ENCODE measurements at regions not wholly inside any gene's neighbourhood (a gene's known extent, or its start where the extent isn't known, plus 50 kb on each side); places are given as distances from the start of the nearest gene placed in this dataset.
A peak's percentile ranks its signal among the peaks of the same experiment; 100 is the strongest.
"Not testable (repeated sequence)": the region's sequence is repeated elsewhere in the genome, so short reads cannot be mapped to it uniquely, and the experiment has no call there.

DNA sequence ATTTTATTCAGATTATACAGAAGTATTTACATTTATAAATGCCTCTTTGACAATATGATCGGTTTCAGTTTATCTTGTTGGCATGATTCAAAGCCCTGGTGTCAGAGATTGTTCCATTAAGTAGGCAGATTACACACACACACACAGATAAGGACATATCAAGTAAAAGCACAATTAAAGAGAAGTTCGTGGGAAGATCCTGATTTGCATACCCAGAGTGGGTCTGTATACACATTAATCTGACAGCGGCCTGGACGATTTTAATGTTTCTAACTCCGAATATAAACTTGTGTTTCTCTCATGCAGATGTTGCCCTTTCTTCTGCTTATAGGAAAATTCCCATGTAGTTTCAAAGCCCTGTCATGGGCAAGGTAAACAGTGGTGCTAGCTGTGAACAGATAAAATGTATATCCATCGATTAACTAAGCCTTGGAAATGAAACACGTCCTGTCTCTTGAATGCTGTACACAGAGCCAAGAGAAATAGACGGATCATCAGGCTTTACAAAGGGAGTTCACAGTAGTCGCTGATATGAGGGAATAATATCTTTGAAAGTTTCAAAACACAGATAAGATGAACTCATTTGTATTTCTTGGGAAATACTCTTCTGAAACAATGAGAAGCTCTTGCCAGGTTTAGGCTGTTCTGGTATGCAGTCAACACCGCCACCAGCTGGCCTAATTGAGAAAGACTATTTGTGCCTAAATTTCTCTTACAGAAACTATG lies 108.2 kb upstream of the GMDS start:
- DNase-seq (ENCODE audit: low spot score), result peak; percentile 80
- intact Hi-C loops (cut with DNase I), result loop anchor here (5.0 to 10.0 kb wide), 3 partner anchors 159 to 751 kb away; no protein-coding TSS in a partner anchor

DNA sequence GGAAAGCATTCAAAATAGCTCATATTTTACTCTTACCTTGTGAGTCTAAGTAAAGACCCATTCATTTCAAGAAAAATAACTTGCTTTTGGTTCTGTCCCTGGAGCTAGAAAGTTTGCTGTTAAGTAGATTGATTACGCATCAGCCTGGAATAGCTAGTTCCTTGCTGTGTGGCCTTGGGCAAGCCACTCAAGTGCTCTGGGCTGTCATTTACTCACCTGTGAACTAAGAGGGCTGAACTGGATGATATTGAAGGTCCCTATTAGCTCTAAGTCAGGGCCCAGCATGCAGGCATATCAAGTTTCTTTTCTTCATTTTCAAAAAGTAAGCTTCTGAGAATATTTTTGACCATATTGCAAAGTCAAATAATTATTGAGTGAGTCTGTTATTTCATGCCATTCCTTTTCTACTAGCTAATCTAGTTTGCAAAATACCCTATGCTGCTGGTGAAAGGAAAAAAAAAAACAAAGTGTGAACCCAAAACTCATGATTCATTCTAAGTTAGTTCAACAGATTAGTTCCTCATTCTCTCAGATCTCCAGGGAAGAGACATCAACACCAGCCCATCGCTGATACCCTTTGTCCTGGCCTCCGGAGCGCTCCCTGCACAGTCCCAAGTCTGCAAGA lies 106.5 kb upstream of the GMDS start:
- intact Hi-C loops (cut with DNase I), result loop anchor here (5.0 to 10.0 kb wide), 3 partner anchors 157 to 750 kb away; no protein-coding TSS in a partner anchor

DNA sequence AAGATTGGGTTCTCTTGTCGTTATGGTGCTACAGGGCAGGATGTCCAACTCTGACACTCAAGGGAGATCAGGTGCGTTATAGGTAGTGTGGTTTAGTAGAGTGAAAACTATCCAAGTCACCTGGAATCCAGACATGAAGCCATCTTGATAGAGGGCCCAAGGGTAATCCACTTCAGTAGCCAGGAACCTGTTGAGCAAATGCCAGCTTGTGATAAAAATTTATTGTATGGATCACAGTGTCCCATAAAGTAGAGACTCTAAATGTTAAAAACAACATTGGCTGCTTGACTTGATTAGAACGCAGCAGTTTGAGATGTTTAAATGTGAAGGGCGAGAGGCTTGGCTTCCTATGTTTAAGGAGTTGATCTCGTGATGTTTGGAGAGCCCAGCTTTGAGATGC lies 105.7 kb upstream of the GMDS start:
- no peak for DNase-seq (ENCODE audit: low spot score)
- intact Hi-C loops (cut with DNase I), result loop anchor here (5.0 to 10.0 kb wide), 3 partner anchors 156 to 749 kb away; no protein-coding TSS in a partner anchor

More for the DNA sequence above, 106.5 kb upstream of the GMDS start:
- no peak for DNase-seq (ENCODE audit: low spot score)

DNA sequence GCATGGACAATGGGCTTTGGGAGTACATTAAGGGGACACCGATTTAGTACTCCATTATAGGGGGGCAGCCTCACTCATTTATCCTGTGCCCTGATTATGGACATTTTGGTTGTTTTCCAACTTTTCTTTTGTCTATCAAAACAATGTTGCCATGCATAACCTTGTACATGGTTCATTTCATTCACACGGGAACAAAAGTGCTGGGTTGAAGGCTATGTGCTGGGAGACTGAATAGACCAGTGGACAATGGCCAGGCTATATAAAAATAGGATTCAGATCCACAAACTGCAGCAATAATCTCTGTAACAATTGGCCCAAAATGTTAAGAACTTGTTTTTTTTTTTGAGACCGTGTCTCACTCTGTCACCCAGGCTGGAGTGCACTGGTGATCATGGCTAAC lies 100.7 kb upstream of the GMDS start:
- intact Hi-C loops (cut with DNase I), result no loop called here
- DNase-seq (ENCODE audit: low spot score), result no peak

DNA sequence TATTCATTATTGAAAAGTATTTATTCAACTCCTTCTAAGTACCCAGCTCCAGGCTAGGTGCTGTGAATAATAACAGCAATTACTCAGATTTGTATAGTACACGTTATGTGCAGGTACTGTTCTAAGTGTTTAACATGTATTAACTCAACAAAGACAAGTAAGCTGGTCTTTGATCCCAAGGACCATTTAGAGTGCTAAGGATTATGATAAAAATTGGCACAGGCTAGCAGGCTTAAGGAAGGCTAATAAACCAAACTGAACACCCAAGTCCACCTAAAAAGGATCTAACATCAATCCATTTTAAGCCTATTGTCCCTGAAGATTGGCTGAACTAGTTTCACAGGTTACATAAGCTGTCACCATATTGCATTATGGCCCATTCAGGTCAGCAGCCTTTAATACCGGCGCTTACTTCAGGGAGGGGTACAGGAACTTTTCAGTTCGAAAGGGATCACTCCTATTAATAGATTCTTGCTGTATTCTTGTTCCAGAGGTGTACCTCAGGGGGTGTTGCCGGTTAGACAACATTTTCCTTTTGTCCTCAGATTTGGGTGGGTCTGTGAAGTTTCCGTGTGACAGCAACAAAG lies 99.0 kb upstream of the GMDS start:
- intact Hi-C loops (cut with DNase I), result no loop called here
- no peak for DNase-seq (ENCODE audit: low spot score)

DNA sequence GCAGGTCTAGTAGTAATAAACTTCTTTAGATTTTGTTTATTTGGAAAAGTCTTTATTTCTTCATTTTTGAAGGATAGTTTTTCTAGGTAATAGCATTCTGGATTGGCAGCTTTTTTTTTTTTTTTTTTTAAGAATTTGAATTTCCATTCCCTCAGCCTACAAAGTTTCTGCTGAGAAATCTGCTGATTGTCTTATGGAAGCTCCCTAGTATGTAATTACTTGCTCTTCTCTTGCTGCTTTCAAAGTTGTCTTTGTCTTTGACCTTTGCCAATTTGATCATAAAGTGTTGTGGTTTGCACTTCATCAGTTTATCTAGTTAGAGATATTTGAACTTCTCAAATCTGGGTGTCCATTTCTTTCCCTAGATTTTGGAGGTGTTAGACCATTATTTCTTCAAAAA lies 82.2 kb upstream of the GMDS start:
- intact Hi-C loops (cut with DNase I), result no loop called here
- DNase-seq (ENCODE audit: low spot score), result no peak

DNA sequence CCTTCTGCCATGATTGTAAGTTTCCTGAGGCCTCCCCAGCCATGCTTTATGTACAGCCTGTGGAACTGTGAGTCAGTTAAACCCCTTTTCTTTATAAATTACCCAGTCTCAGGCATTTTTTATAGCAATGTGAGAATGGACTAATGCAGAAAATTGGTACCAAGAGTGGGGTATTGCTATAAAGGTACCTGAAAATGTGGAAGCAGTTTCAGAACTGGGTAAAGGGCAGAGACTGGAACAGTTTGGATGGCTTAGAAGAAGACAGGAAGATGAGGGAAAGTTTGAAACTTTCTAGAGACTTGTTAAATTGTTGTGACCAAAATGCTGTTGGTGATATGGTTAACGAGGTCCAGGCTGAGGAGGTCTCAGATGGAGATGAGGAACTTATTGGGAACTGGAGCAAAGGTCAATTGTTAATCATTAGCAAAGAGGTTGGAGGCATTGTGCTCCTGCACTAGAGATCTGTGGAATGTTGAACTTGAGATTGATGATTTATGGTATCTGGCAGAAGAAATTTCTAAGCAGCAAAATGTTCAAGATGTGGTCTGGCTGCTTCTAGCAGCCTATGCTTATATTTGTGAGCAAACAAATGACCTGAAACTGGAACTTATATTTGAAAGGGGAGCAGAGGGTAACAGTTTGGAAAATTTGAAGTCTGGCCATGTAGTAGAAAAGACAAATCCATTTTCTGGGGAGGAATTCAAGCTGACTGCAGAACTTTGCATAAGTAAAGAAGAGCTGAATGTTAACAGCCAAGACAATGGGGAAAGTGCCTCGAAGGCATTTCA lies 79.0 kb upstream of the GMDS start:
- DNase-seq (ENCODE audit: low spot score), result no peak
- intact Hi-C loops (cut with DNase I), result no loop called here

DNA sequence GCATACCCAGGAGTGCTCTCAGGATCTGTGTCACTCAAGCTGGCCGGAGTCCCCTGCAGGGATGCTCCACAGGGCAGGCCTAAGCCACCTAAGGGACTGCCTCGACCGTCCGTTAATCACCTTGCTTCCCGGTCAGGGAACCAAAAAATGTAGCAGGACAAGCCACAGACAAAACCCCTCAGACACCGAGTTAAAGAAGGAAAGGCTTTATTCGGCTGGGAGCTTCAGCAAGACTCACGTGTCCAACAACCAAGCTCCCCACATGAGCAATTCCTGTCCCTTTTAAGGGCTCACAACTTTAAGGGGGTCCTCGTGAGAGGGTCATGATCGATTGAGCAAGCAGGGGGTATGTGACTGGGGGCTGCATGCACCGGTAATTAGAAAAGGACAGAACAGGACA lies 72.1 kb upstream of the GMDS start:
- DNase-seq (ENCODE audit: low spot score); intact Hi-C loops (cut with DNase I): not testable (repeated sequence)

DNA sequence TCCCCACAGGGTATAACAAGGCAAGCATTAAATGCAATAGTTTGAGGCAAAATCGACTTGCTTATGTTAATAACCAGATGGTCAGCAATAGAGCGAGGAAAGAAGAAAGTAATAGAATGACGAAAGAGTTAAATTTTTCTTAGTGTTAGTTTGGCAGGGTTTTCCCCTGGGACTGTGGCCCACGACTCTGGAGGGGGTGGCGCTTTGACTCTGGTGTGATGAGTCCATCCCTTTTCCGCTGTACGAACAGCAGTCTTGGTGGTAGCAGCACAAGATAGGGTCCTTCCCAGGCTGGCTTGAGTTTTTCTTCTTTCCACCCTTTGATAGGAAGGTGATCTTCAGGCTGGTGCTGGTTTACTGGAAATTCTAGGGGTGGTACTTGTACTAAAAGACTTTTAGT lies 69.2 kb upstream of the GMDS start:
- no peak for DNase-seq (ENCODE audit: low spot score)
- intact Hi-C loops (cut with DNase I), result no loop called here

DNA sequence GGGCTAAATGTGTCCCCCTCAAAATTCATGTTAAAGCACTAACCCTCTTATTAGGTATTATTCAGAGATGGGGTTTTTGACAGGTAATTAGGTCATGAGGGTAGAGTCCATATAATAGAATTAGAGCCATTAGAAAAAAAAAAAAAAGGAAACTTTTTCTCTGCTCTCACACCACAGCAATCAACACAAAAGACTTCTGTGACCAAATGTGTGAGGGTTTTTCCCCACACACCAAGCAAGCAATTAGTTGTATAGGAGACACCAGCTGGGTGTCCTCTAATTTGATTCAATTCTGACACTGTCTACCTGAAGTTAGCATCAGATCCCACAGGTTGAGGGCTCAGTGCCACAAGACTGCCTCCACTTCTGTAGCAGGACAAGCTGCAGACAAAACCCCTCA lies 64.6 kb upstream of the GMDS start:
- intact Hi-C loops (cut with DNase I), result no loop called here
- DNase-seq (ENCODE audit: low spot score), result no peak

DNA sequence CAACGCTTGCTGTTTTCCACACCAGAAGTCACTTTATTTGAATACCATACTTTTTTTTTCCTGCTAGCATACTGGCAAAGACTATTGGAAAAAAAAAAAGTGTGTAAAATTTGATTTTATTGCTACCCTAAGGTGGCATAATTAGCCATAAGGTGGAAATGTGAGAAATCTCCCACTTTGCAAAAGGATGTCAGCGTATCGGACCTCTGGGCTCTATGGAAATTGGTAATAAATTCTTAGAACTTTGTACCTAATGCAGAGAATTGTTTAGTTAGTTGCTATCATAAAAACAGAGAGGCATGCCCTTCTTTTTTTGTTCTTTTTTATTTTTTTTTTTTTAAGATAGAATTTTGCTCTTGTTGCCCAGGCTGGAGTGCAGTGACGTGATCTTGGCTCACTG lies 63.7 kb upstream of the GMDS start:
- no peak for DNase-seq (ENCODE audit: low spot score)
- intact Hi-C loops (cut with DNase I), result no loop called here

DNA sequence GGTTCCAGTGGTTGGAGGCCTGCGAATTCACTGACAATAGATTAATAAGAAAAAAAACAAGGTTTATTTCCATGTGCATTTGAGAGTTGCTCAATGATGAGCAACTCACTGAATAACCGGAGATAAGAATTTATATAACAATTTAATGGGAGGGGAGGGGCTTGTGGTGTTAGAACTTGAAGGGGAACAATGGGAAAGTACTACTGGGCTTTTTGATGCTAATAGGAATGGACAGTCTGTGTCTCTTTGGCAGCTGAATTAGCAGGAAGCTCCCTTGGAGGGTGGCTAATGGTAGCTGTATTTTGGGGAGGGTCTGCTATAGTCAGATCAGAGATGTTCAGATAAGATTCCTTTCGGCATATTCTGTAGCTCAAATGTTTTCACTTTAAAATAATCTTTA lies 62.4 kb upstream of the GMDS start:
- no peak for DNase-seq (ENCODE audit: low spot score)
- intact Hi-C loops (cut with DNase I), result no loop called here

DNA sequence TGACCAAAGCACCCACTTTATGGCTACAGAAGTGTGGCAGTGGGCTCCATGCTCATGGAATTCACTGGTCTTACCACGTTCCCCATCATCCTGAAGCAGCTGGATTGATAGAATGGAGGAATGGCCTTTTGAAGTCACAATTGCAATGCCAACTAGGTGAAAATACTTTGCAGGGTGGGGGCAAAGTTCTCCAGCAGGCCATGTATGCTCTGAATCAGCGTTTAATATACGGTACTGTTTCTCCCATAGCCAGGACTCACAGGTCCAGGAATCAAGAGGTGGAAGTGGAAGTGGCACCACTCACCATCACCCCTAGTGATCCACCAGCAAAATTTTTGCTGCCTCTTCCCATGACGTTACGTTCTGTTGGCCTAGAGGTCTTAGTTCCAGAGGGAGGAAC lies 60.5 kb upstream of the GMDS start:
- no peak for DNase-seq (ENCODE audit: low spot score)

DNA sequence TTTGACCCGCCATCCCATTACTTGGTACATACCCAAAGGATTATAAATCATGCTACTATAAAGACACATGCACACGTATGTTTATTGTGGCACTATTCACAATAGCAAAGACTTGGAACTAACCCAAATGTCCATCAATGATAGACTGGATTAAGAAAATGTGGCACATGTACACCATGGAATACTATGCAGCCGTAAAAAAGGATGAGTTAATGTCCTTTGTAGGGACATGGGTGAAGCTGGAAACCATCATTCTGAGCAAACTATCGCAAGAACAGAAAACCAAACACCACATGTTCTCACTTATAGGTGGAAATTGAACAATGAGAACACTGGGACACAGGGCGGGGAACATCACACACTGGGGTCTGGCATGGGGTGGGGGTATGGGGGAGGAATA lies 57.1 kb upstream of the GMDS start:
- DNase-seq (ENCODE audit: low spot score); intact Hi-C loops (cut with DNase I): not testable (repeated sequence)

More for the DNA sequence above, 60.5 kb upstream of the GMDS start:
- intact Hi-C loops (cut with DNase I), result no loop called here

DNA sequence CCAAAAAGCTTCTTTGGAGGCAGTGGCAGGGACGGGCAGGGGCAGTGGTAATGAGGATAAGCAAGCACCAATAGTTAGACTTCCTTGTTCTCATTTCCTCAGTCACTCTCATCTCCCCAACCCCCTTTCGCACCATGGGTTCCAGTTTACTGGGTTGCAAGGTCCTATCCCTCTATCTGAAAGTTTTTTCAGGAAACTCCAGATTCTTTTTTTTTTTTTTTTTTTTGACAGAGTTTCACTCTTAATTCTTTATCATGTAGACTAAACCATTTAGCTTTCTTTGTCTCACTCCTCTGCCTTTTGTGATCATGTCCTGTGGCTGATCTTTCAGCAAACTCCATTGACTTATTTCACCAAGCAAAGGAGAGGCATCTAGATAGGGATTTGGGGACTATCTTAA lies 51.4 kb upstream of the GMDS start:
- DNase-seq (ENCODE audit: low spot score), result no peak
- intact Hi-C loops (cut with DNase I), result no loop called here

Measured in cardiac septum (tissue), 1 donor.